ENCODE measurements at regions not wholly inside any gene's neighbourhood (a gene's known extent, or its start where the extent isn't known, plus 50 kb on each side); places are given as distances from the start of the nearest gene placed in this dataset.

DNA sequence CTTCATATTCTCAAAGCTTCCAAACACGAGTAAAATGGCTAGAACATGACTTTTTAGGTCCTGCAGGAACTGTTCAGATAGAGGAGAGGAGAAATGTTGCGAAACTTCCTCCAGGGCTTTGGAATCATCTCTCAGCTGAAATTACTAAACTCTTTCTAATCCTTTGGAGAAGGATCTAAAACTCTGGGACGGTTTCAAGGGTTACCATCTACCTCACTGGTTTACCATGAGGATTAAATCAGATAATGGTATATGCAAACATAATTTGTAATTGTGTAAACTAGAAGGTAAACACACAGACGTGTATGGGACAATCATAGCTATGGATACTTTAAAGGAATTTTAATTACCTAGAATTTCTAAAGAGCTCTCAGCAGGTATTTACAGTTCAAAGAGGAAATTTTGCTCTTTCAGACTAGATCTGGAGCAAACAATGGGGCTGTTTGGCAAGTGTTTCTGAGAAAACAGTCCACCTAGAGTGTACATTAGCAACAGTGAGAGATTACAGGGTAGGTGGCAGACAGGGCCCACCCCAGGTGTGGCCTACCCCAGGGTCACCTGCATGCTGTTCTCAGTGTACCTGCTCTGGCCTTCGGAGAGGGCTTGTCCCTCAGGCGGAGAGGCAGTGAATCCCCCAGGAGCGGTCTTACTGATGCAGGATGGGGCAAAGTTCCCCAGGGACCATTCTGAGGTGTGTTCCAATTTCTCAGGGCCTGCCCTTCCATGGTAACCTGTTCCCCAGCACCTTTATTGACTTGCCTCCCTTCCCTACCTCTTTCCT lies 124.7 kb upstream of the MAX start (continued):
- TF ChIP-seq, protein P1, sequence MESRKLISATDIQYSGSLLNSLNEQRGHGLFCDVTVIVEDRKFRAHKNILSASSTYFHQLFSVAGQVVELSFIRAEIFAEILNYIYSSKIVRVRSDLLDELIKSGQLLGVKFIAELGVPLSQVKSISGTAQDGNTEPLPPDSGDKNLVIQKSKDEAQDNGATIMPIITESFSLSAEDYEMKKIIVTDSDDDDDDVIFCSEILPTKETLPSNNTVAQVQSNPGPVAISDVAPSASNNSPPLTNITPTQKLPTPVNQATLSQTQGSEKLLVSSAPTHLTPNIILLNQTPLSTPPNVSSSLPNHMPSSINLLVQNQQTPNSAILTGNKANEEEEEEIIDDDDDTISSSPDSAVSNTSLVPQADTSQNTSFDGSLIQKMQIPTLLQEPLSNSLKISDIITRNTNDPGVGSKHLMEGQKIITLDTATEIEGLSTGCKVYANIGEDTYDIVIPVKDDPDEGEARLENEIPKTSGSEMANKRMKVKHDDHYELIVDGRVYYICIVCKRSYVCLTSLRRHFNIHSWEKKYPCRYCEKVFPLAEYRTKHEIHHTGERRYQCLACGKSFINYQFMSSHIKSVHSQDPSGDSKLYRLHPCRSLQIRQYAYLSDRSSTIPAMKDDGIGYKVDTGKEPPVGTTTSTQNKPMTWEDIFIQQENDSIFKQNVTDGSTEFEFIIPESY (IDR thresholded peaks at IDR 0.05), result no peak
- TF ChIP-seq HNF4A (conservative IDR thresholded peaks at IDR 0.05), result no peak

DNA sequence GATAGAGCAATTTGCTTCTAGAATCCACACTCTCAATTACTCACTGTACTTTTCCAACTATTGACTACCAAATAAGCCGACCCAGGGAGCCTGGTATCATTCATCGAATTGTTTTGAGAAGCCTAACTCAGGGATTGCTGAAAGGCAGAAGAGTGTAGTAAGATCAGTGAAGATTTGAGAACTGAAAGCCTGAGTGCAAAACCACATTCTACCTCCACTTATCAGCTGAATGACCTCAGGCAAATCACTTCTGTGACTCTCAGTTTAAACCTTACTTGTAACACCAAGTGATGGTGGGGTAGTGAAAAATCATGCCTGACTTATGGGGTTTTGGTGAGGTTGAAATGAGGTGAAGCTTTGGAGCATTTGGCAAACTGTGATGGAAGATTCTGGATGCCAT lies 126.1 kb upstream of the MAX start:
- H3K4me3 ChIP-seq (ENCODE audit: low read depth in 1 of 3, low read length in 3 of 3), result no peak overlapping the region
- H3K9me3 ChIP-seq (ENCODE audit: control insufficient read depth in 4 of 4, low read length in 3 of 4), result no peaks in the 10 kb centered on the region
- no peak for DNase-seq (ENCODE audit: low spot score)
- WGBS, result 85% methylated on average over 2 of the region's 2 CpGs
- no peak overlapping the region for H3K27ac ChIP-seq (ENCODE audit: low read depth in 1 of 2, low read length in 2 of 2)
- TF ChIP-seq JUND (IDR thresholded peaks at IDR 0.05), result no peak
- no peak for TF ChIP-seq EGR1 (IDR thresholded peaks at IDR 0.05; ENCODE audit: low read depth in 2 of 2)
- no peak for TF ChIP-seq TAF1 (conservative IDR thresholded peaks at IDR 0.05)
- TF ChIP-seq NR2F2 (IDR thresholded peaks at IDR 0.05), result no peak
- TF ChIP-seq, protein P2, sequence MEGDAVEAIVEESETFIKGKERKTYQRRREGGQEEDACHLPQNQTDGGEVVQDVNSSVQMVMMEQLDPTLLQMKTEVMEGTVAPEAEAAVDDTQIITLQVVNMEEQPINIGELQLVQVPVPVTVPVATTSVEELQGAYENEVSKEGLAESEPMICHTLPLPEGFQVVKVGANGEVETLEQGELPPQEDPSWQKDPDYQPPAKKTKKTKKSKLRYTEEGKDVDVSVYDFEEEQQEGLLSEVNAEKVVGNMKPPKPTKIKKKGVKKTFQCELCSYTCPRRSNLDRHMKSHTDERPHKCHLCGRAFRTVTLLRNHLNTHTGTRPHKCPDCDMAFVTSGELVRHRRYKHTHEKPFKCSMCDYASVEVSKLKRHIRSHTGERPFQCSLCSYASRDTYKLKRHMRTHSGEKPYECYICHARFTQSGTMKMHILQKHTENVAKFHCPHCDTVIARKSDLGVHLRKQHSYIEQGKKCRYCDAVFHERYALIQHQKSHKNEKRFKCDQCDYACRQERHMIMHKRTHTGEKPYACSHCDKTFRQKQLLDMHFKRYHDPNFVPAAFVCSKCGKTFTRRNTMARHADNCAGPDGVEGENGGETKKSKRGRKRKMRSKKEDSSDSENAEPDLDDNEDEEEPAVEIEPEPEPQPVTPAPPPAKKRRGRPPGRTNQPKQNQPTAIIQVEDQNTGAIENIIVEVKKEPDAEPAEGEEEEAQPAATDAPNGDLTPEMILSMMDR (IDR thresholded peaks at IDR 0.05; ENCODE audit: low read depth, low read length, missing input control), result no peak
- TF ChIP-seq, protein P1 (IDR thresholded peaks at IDR 0.05), result no peak
- no peak for TF ChIP-seq HNF4A (conservative IDR thresholded peaks at IDR 0.05)
- TF ChIP-seq, protein P3, sequence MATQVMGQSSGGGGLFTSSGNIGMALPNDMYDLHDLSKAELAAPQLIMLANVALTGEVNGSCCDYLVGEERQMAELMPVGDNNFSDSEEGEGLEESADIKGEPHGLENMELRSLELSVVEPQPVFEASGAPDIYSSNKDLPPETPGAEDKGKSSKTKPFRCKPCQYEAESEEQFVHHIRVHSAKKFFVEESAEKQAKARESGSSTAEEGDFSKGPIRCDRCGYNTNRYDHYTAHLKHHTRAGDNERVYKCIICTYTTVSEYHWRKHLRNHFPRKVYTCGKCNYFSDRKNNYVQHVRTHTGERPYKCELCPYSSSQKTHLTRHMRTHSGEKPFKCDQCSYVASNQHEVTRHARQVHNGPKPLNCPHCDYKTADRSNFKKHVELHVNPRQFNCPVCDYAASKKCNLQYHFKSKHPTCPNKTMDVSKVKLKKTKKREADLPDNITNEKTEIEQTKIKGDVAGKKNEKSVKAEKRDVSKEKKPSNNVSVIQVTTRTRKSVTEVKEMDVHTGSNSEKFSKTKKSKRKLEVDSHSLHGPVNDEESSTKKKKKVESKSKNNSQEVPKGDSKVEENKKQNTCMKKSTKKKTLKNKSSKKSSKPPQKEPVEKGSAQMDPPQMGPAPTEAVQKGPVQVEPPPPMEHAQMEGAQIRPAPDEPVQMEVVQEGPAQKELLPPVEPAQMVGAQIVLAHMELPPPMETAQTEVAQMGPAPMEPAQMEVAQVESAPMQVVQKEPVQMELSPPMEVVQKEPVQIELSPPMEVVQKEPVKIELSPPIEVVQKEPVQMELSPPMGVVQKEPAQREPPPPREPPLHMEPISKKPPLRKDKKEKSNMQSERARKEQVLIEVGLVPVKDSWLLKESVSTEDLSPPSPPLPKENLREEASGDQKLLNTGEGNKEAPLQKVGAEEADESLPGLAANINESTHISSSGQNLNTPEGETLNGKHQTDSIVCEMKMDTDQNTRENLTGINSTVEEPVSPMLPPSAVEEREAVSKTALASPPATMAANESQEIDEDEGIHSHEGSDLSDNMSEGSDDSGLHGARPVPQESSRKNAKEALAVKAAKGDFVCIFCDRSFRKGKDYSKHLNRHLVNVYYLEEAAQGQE (IDR thresholded peaks at IDR 0.05), result no peak
- H3K9ac ChIP-seq (ENCODE audit: low read depth in 1 of 2, low read length in 2 of 2), result no peak overlapping the region
- H3K36me3 ChIP-seq (ENCODE audit: control insufficient read depth in 4 of 4, insufficient read depth in 3 of 4, low read depth in 1 of 4, low read length in 3 of 4), result no peaks in the 10 kb centered on the region
- H3K4me1 ChIP-seq (ENCODE audit: control insufficient read depth in 4 of 4, insufficient read depth in 4 of 4, low read length in 3 of 4), result no peaks in the 10 kb centered on the region
- no peaks in the 10 kb centered on the region for H3K27me3 ChIP-seq (ENCODE audit: control insufficient read depth in 4 of 4, insufficient read depth in 4 of 4, low read length in 3 of 4)
